Upper lobe of left lung (tissue), 4 donors: ENCODE measurements at regions not wholly inside any gene's neighbourhood (a gene's known extent, or its start where the extent isn't known, plus 50 kb on each side); places are given as distances from the start of the nearest gene placed in this dataset.

ENCODE experiments used
- EP300 ChIP-seq, 4 donors: sonication (generic); formaldehyde crosslinking; IDR thresholded peaks; one replicate each; pipeline ENCODE4 v1.5.1; 2017; ENCODE audit warnings: antibody characterized with exemption in 4 of 4, control low read depth in 2 of 4
- POLR2A ChIP-seq, 4 donors: fragments of 450-650 bp; IDR thresholded peaks; one replicate each; pipeline ENCODE4 v1.5.1; 2016 to 2017; ENCODE audit warnings: antibody characterized with exemption in 4 of 4, mild to moderate bottlenecking in 2 of 4
- POLR2AphosphoS5 ChIP-seq, 2 donors: sonication (generic); formaldehyde crosslinking; IDR thresholded peaks; one replicate each; pipeline ENCODE4 v1.5.1; 2017; ENCODE audit warnings: antibody characterized with exemption in 2 of 2
- TF ChIP-seq, protein P1 (sequence below), 6 experiments: fragments of 450-650 bp in 4 of 6; fragments of 200-600 bp in 2 of 6; sonication (generic) in 2 of 6; IDR thresholded peaks; one replicate each; pipeline ENCODE4 v1.5.1; 2016 to 2019; ENCODE audit warnings: antibody characterized with exemption in 6 of 6

DNA sequence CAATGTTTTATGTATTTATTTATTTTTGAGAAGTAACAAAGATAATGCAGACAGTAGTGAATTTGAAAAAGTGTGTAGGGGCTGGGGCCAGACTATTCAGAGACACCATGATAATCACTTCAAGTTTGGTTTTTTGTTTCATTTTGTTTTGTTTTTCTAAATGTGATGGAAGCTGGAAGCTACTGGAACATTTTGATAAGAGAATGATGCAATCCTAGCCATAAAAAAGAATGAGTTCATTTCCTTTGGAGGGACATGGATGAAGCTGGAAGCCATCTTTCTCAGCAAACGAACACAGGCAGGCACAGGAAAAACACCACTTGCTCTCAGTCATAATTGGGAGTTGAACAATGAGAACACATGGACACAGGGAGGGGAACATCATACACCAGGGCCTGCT, 706.6 kb upstream of the EPHA5 start:
- TF ChIP-seq, protein P1, sequence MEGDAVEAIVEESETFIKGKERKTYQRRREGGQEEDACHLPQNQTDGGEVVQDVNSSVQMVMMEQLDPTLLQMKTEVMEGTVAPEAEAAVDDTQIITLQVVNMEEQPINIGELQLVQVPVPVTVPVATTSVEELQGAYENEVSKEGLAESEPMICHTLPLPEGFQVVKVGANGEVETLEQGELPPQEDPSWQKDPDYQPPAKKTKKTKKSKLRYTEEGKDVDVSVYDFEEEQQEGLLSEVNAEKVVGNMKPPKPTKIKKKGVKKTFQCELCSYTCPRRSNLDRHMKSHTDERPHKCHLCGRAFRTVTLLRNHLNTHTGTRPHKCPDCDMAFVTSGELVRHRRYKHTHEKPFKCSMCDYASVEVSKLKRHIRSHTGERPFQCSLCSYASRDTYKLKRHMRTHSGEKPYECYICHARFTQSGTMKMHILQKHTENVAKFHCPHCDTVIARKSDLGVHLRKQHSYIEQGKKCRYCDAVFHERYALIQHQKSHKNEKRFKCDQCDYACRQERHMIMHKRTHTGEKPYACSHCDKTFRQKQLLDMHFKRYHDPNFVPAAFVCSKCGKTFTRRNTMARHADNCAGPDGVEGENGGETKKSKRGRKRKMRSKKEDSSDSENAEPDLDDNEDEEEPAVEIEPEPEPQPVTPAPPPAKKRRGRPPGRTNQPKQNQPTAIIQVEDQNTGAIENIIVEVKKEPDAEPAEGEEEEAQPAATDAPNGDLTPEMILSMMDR (IDR thresholded peaks at IDR 0.05) = no peak
- TF ChIP-seq POLR2A (IDR thresholded peaks at IDR 0.05) = no peak
- no peak for TF ChIP-seq POLR2AphosphoS5 (IDR thresholded peaks at IDR 0.05)
- no peak for TF ChIP-seq EP300 (IDR thresholded peaks at IDR 0.05)
